HCEC 1CT (cell line): ENCODE measurements at regions not wholly inside any gene's neighbourhood (a gene's known extent, or its start where the extent isn't known, plus 50 kb on each side); places are given as distances from the start of the nearest gene placed in this dataset.

ENCODE experiments used
- DNase-seq: peaks from one replicate; pipeline ENCODE4 v3.0.0-alpha.2; 2017

- no peak for DNase-seq
These were observed 143.4 kb upstream of the TSC22D2 start for GRCh38 chr3:150264561-150265279.

- DNase-seq: no peak
These were observed 146.1 kb upstream of the TSC22D2 start for GRCh38 chr3:150261958-150262357.

- DNase-seq: no peak
These were observed 146.7 kb upstream of the TSC22D2 start for GRCh38 chr3:150261418-150261817.

GRCh38 chr3:150260398-150260710 is 147.7 kb upstream of the TSC22D2 start:
- DNase-seq: no peak

- DNase-seq: no peak
These were observed 148.3 kb upstream of the TSC22D2 start for GRCh38 chr3:150259526-150260397.

GRCh38 chr3:150256782-150257181 is 151.3 kb upstream of the TSC22D2 start:
- no peak for DNase-seq

GRCh38 chr3:150256318-150256717 is 151.8 kb upstream of the TSC22D2 start:
- DNase-seq: no peak

GRCh38 chr3:150255826-150256225 is 152.3 kb upstream of the TSC22D2 start:
- no peak for DNase-seq

- no peak for DNase-seq
These were observed 152.7 kb upstream of the TSC22D2 start for GRCh38 chr3:150255413-150255812.

GRCh38 chr3:150254309-150254708 is 153.8 kb upstream of the TSC22D2 start:
- no peak for DNase-seq

GRCh38 chr3:150253622-150254021 is 154.5 kb upstream of the TSC22D2 start:
- no peak for DNase-seq

GRCh38 chr3:150252462-150252861 is 155.6 kb upstream of the TSC22D2 start:
- peak; percentile 78 for DNase-seq

GRCh38 chr3:150251187-150252062 is 156.7 kb upstream of the TSC22D2 start:
- DNase-seq: peak; percentile 74

- no peak for DNase-seq
These were observed 158.2 kb upstream of the TSC22D2 start for GRCh38 chr3:150249779-150250470.

- DNase-seq: no peak
These were observed 159.0 kb upstream of the TSC22D2 start for GRCh38 chr3:150248888-150249681.

GRCh38 chr3:150248116-150248887 is 159.8 kb upstream of the TSC22D2 start:
- DNase-seq: peak; percentile 91

- no peak for DNase-seq
These were observed 160.7 kb upstream of the TSC22D2 start for GRCh38 chr3:150247441-150247840.

- DNase-seq: no peak
These were observed 164.6 kb upstream of the TSC22D2 start for GRCh38 chr3:150243466-150243865.

- peak; percentile 61 for DNase-seq
These were observed 165.7 kb upstream of the TSC22D2 start for GRCh38 chr3:150242220-150242936.

- DNase-seq: no peak
These were observed 167.2 kb upstream of the TSC22D2 start for GRCh38 chr3:150240891-150241290.
